ENCODE measurements at regions not wholly inside any gene's neighbourhood (a gene's known extent, or its start where the extent isn't known, plus 50 kb on each side); places are given as distances from the start of the nearest gene placed in this dataset.

- no peak for DNase-seq
These were observed 98.2 kb upstream of the SOX9 start for GRCh38 chr17:72022328-72023275.

- no peak for DNase-seq
These were observed 96.4 kb upstream of the SOX9 start for GRCh38 chr17:72024457-72024856.

GRCh38 chr17:72025113-72025512, 95.7 kb upstream of the SOX9 start:
- DNase-seq, result no peak

- DNase-seq, result peak; percentile 40
These were observed 90.5 kb upstream of the SOX9 start for GRCh38 chr17:72030067-72030899.

GRCh38 chr17:72031219-72031884, 89.5 kb upstream of the SOX9 start:
- no peak for DNase-seq

- DNase-seq, result no peak
These were observed 87.5 kb upstream of the SOX9 start for GRCh38 chr17:72033334-72033733.

- no peak for DNase-seq
These were observed 86.8 kb upstream of the SOX9 start for GRCh38 chr17:72034000-72034399.

GRCh38 chr17:72038427-72038826, 82.4 kb upstream of the SOX9 start:
- DNase-seq, result no peak

- no peak for DNase-seq
These were observed 81.3 kb upstream of the SOX9 start for GRCh38 chr17:72039490-72039889.

- no peak for DNase-seq
These were observed 74.6 kb upstream of the SOX9 start for GRCh38 chr17:72046178-72046577.

GRCh38 chr17:72046643-72047612, 73.9 kb upstream of the SOX9 start:
- DNase-seq, result no peak

- DNase-seq, result no peak
These were observed 70.9 kb upstream of the SOX9 start for GRCh38 chr17:72049914-72050313.

GRCh38 chr17:72053036-72053435, 67.8 kb upstream of the SOX9 start:
- no peak for DNase-seq

- no peak for DNase-seq
These were observed 67.4 kb upstream of the SOX9 start for GRCh38 chr17:72053449-72053848.

GRCh38 chr17:72056155-72056554, 64.7 kb upstream of the SOX9 start:
- no peak for DNase-seq

GRCh38 chr17:72056727-72057290, 64.0 kb upstream of the SOX9 start:
- no peak for DNase-seq

- DNase-seq, result no peak
These were observed 60.7 kb upstream of the SOX9 start for GRCh38 chr17:72060084-72060483.

- DNase-seq, result no peak
These were observed 57.6 kb upstream of the SOX9 start for GRCh38 chr17:72063262-72063661.

GRCh38 chr17:72063756-72064450, 56.9 kb upstream of the SOX9 start:
- DNase-seq, result no peak

- DNase-seq, result no peak
These were observed 56.1 kb upstream of the SOX9 start for GRCh38 chr17:72064606-72065193.

GRCh38 chr17:72065556-72065955, 55.3 kb upstream of the SOX9 start:
- DNase-seq, result no peak
